Stomach (tissue), 8 donors: ENCODE measurements at regions not wholly inside any gene's neighbourhood (a gene's known extent, or its start where the extent isn't known, plus 50 kb on each side); places are given as distances from the start of the nearest gene placed in this dataset.

Experiments
- DNase-seq, 2 donors: peaks; one replicate each; pipeline versions ENCODE4 v3.0.0 to v3.0.0-alpha.2; 2013 to 2019
- H3K27ac ChIP-seq, 5 donors: fragments of 200-600 bp in 4 of 5; sonication (generic) in 4 of 5; one replicate each; pipeline ENCODE4 v1.5.1; 2013 to 2019; ENCODE audit warnings: mild to moderate bottlenecking in 1 of 5, moderate library complexity in 1 of 5
- H3K27me3 ChIP-seq, 3 donors: fragments of 200-600 bp; sonication (generic); one replicate each; pipeline ENCODE4 v1.5.1; 2017 to 2019; ENCODE audit warnings: mixed run types in 1 of 3
- H3K36me3 ChIP-seq, 4 donors: fragments of 200-600 bp; sonication (generic); 1 replicate in 3 of 4; 2 replicates in 1 of 4; pipeline ENCODE4 v1.5.1; 2016 to 2019
- H3K4me1 ChIP-seq, 4 donors: fragments of 200-600 bp; sonication (generic); one replicate each; pipeline ENCODE4 v1.5.1; 2016 to 2019
- H3K4me3 ChIP-seq, 4 donors: fragments of 200-600 bp; sonication (generic) in 3 of 4; one replicate each; pipeline ENCODE4 v1.5.1; 2016 to 2019; ENCODE audit warnings: mild to moderate bottlenecking in 1 of 4
- H3K9me3 ChIP-seq, 4 donors: fragments of 200-600 bp; sonication (generic); one replicate each; pipeline ENCODE4 v1.5.1; 2016 to 2019
- EP300 ChIP-seq: sonication (generic); formaldehyde crosslinking; IDR thresholded peaks from one replicate; pipeline ENCODE4 v1.6.1; 2017; ENCODE audit warnings: antibody characterized with exemption
- POLR2A ChIP-seq, 4 donors: fragments of 450-650 bp; IDR thresholded peaks; one replicate each; pipeline ENCODE4 v1.6.1; 2016; ENCODE audit warnings: antibody characterized with exemption in 4 of 4, control low read depth in 2 of 4, mild to moderate bottlenecking in 1 of 4, moderate library complexity in 1 of 4
- POLR2AphosphoS5 ChIP-seq, 3 donors: sonication (generic); formaldehyde crosslinking; IDR thresholded peaks; one replicate each; pipeline ENCODE4 v1.6.1; 2016; ENCODE audit warnings: antibody characterized with exemption in 3 of 3
- whole genome bisulfite sequencing, 5 donors: extraction: QIAGEN DNeasy Blood & Tissue Kit in 3 of 5; methylation state at CpG; one replicate each; pipeline versions ENCODE4 v1.1.5 to v1.1.7; 2013 to 2018; 5-methylcytosine and 5-hydroxymethylcytosine counted together
- intact Hi-C: fragments of 100-400 bp; cut with DNase I; formaldehyde crosslinking; loops from one replicate; pipeline ENCODE4 v1.15.1; 2023; ENCODE audit warnings: low total_unique reads
- TF ChIP-seq, protein P1 (sequence below), 7 experiments: fragments of 450-650 bp in 4 of 7; fragments of 200-600 bp in 3 of 7; sonication (generic) in 3 of 7; IDR thresholded peaks; one replicate each; pipeline ENCODE4 v1.5.1; 2016 to 2019; ENCODE audit warnings: antibody characterized with exemption in 7 of 7, control low read depth in 2 of 7, mild to moderate bottlenecking in 1 of 7
- donor health status: healthy with polysubstance abuse.
- donor health status: Bipolar disorder and iron deficiency.
- donor health status: healthy.

- Histone ChIP-seq H3K4me1 (no peaks in the 10 kb centered on the region), H3K27ac (no peak overlapping the region), H3K9me3 (peaks cover 0 to 11% (median 0%) of the 10 kb centered on the region in 4 donors), H3K27me3 (no peaks in the 10 kb centered on the region), H3K4me3 (no peak overlapping the region), H3K36me3 (no peaks in the 10 kb centered on the region)
- intact Hi-C loops: no loop called here
- 82 to 92% (median 84%) methylated on average over 1 of the region's 1 CpG for WGBS, 5 donors
- no peak for DNase-seq
- TF ChIP-seq, protein P1, sequence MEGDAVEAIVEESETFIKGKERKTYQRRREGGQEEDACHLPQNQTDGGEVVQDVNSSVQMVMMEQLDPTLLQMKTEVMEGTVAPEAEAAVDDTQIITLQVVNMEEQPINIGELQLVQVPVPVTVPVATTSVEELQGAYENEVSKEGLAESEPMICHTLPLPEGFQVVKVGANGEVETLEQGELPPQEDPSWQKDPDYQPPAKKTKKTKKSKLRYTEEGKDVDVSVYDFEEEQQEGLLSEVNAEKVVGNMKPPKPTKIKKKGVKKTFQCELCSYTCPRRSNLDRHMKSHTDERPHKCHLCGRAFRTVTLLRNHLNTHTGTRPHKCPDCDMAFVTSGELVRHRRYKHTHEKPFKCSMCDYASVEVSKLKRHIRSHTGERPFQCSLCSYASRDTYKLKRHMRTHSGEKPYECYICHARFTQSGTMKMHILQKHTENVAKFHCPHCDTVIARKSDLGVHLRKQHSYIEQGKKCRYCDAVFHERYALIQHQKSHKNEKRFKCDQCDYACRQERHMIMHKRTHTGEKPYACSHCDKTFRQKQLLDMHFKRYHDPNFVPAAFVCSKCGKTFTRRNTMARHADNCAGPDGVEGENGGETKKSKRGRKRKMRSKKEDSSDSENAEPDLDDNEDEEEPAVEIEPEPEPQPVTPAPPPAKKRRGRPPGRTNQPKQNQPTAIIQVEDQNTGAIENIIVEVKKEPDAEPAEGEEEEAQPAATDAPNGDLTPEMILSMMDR (IDR thresholded peaks at IDR 0.05): no peak
- TF ChIP-seq EP300 (no peak), POLR2A (IDR thresholded peaks at IDR 0.05) (no peak), POLR2AphosphoS5 (IDR thresholded peaks at IDR 0.05) (no peak)
Measured at GRCh38 chr18:64668461-64668962, 519.6 kb upstream of the LINC00305 start.

GRCh38 chr18:64663086-64663485 lies 514.2 kb upstream of the LINC00305 start:
- WGBS, 5 donors: 78 to 88% (median 81%) methylated on average over 2 of the region's 2 CpGs
- Histone ChIP-seq H3K36me3 (no peaks in the 10 kb centered on the region), H3K4me1 (no peaks in the 10 kb centered on the region), H3K4me3 (no peak overlapping the region), H3K27me3 (no peaks in the 10 kb centered on the region), H3K9me3 (no peaks in the 10 kb centered on the region), H3K27ac (no peak overlapping the region)
- intact Hi-C loops: no loop called here
- no peak for TF ChIP-seq EP300
- TF ChIP-seq, protein P1 (IDR thresholded peaks at IDR 0.05): no peak
- TF ChIP-seq POLR2A (IDR thresholded peaks at IDR 0.05): no peak
- no peak for TF ChIP-seq POLR2AphosphoS5 (IDR thresholded peaks at IDR 0.05)
- no peak for DNase-seq

- intact Hi-C loops: no loop called here
- Histone ChIP-seq H3K9me3 (no peaks in the 10 kb centered on the region), H3K4me1 (no peaks in the 10 kb centered on the region), H3K27ac (no peak overlapping the region), H3K36me3 (no peaks in the 10 kb centered on the region), H3K4me3 (no peak overlapping the region), H3K27me3 (no peaks in the 10 kb centered on the region)
- 34 to 49% (median 38%) methylated on average over 4 of the region's 4 CpGs for WGBS, 5 donors
- TF ChIP-seq, protein P1 (IDR thresholded peaks at IDR 0.05): no peak
- TF ChIP-seq POLR2AphosphoS5 (IDR thresholded peaks at IDR 0.05) (no peak), POLR2A (IDR thresholded peaks at IDR 0.05) (no peak), EP300 (no peak)
- no peak for DNase-seq
Measured at GRCh38 chr18:64659196-64659595, 510.3 kb upstream of the LINC00305 start.

- TF ChIP-seq, protein P1 (IDR thresholded peaks at IDR 0.05): no peak
- TF ChIP-seq POLR2AphosphoS5 (IDR thresholded peaks at IDR 0.05): no peak
- no peak for TF ChIP-seq EP300
- no peak for TF ChIP-seq POLR2A (IDR thresholded peaks at IDR 0.05)
- Histone ChIP-seq H3K27me3 (no peaks in the 10 kb centered on the region), H3K27ac (no peak overlapping the region), H3K4me3 (no peak overlapping the region), H3K9me3 (no peaks in the 10 kb centered on the region), H3K36me3 (no peaks in the 10 kb centered on the region), H3K4me1 (no peaks in the 10 kb centered on the region)
- no peak for DNase-seq
- WGBS, 5 donors: 57 to 64% (median 61%) methylated on average over 4 of the region's 4 CpGs
- intact Hi-C loops: no loop called here
Measured at GRCh38 chr18:64653068-64653467, 504.2 kb upstream of the LINC00305 start.
